B cell (primary cell): ENCODE measurements at regions not wholly inside any gene's neighbourhood (a gene's known extent, or its start where the extent isn't known, plus 50 kb on each side); places are given as distances from the start of the nearest gene placed in this dataset.

ENCODE experiments used
- ATAC-seq: fragments of 200-7000 bp; cut with Tn5 transposase; one replicate; pipeline ENCODE4 v1.10.0; 2021; ENCODE audit warnings: low read depth, mild to moderate bottlenecking, moderate number of reproducible peaks, moderate library complexity
- CTCF ChIA-PET: fragments of 350-600 bp; sonication (Branson Sonifier 250); formaldehyde crosslinking; loops from one replicate; lab custom pipeline; 2021; ENCODE audit warnings: antibody characterized with exemption, inconsistent platforms; lab: Charles Lee
- POLR2A ChIA-PET: fragments of 350-600 bp; sonication (Branson Sonifier 250); formaldehyde crosslinking; loops from one replicate; lab custom pipeline; 2021; ENCODE audit warnings: antibody characterized with exemption; lab: Charles Lee
- DNase-seq: peaks from one replicate; pipeline ENCODE4 v3.0.0; 2013
- H2AFZ ChIP-seq: 2 replicates; pipeline ENCODE4 v1.6.1; 2012; ENCODE audit warnings: mild to moderate bottlenecking, low read depth, low read length; ENCODE audit not compliant: insufficient read depth, poor library complexity, severe bottlenecking
- H3K27ac ChIP-seq, 2 donors: 1 replicate in 1 of 2; 2 replicates in 1 of 2; pipeline ENCODE4 v1.5.1; 2012 to 2013; ENCODE audit warnings: low read length in 2 of 2, mild to moderate bottlenecking in 2 of 2, moderate library complexity in 1 of 2
- H3K27me3 ChIP-seq, 4 experiments: fragments of 200-600 bp in 1 of 4; sonication (generic) in 1 of 4; replicated peaks in 1 of 4; 1 replicate in 2 of 4; 2 replicates in 2 of 4; pipeline versions ENCODE4 v1.6.1 to v1.7.0; 2013 to 2016; ENCODE audit warnings: low read length in 3 of 4, mild to moderate bottlenecking in 2 of 4, mixed read lengths in 1 of 4, moderate library complexity in 1 of 4; ENCODE audit not compliant: insufficient read depth in 4 of 4, control insufficient read depth in 3 of 4; ENCODE audit errors: control extremely low read depth in 1 of 4
- H3K36me3 ChIP-seq, 2 experiments: replicated peaks in 1 of 2; 1 replicate in 1 of 2; 2 replicates in 1 of 2; pipeline versions ENCODE4 v1.6.1 to v1.7.1; 2013; ENCODE audit warnings: low read length in 1 of 2; ENCODE audit not compliant: insufficient read depth in 2 of 2, control insufficient read depth in 1 of 2; ENCODE audit errors: control extremely low read depth in 1 of 2, extremely low read depth in 1 of 2
- H3K4me1 ChIP-seq, 2 donors: fragments of 200-600 bp in 1 of 2; sonication (generic) in 1 of 2; 1 replicate in 1 of 2; 2 replicates in 1 of 2; pipeline versions ENCODE4 v1.5.1 to v1.6.1; 2013 to 2017; ENCODE audit warnings: low read length in 2 of 2; ENCODE audit not compliant: control insufficient read depth in 2 of 2, insufficient read depth in 2 of 2
- H3K4me2 ChIP-seq: replicated peaks from 2 replicates; pipeline ENCODE3; 2012; ENCODE audit warnings: mild to moderate bottlenecking, low read depth, low read length; ENCODE audit not compliant: poor library complexity, severe bottlenecking
- H3K4me3 ChIP-seq, 5 experiments: fragments of 200-600 bp in 1 of 5; sonication (generic) in 1 of 5; 1 replicate in 3 of 5; 2 replicates in 2 of 5; pipeline versions ENCODE4 v1.5.1 to v1.7.0; 2011 to 2016; ENCODE audit warnings: low read length in 4 of 5, mild to moderate bottlenecking in 4 of 5, low read depth in 2 of 5, control low read depth in 1 of 5, moderate library complexity in 1 of 5; ENCODE audit not compliant: insufficient read depth in 1 of 5; ENCODE audit errors: control extremely low read depth in 1 of 5, extremely low read depth in 1 of 5
- H3K79me2 ChIP-seq: fragments of 200-600 bp; sonication (generic); one replicate; pipeline ENCODE4 v1.6.0; 2016; ENCODE audit warnings: low read length; ENCODE audit not compliant: control insufficient read depth, insufficient read depth
- H3K9ac ChIP-seq: fragments of 200-600 bp; sonication (generic); 2 replicates; pipeline ENCODE4 v1.6.1; 2017; ENCODE audit warnings: mild to moderate bottlenecking, low read length, moderate library complexity
- H3K9me3 ChIP-seq, 3 donors: one replicate each; pipeline versions ENCODE4 v1.6.1 to v1.7.1; 2013; ENCODE audit warnings: low read length in 2 of 3; ENCODE audit not compliant: control insufficient read depth in 2 of 3, insufficient read depth in 1 of 3; ENCODE audit errors: control extremely low read depth in 1 of 3
- H4K20me1 ChIP-seq: 2 replicates; pipeline ENCODE4 v1.6.0; 2012; ENCODE audit warnings: mild to moderate bottlenecking, low read length; ENCODE audit not compliant: insufficient read depth, control insufficient read depth, poor library complexity, severe bottlenecking
- H3K27ac Mint-ChIP-seq: one replicate; pipeline ENCODE4 v1.8.0; 2021; ENCODE audit warnings: mixed read lengths
- H3K27me3 Mint-ChIP-seq: one replicate; pipeline ENCODE4 v1.8.0; 2021; ENCODE audit warnings: mixed read lengths
- H3K4me1 Mint-ChIP-seq: one replicate; pipeline ENCODE4 v1.8.0; 2021; ENCODE audit warnings: mixed read lengths
- H3K4me3 Mint-ChIP-seq: one replicate; pipeline ENCODE4 v1.8.0; 2021; ENCODE audit warnings: mixed read lengths
- H3K9me3 Mint-ChIP-seq: one replicate; pipeline ENCODE4 v1.8.0; 2022; ENCODE audit warnings: mixed read lengths; ENCODE audit not compliant: insufficient read depth
- EZH2 ChIP-seq: IDR thresholded peaks from 2 replicates; pipeline ENCODE4 v1.6.1; 2012; ENCODE audit warnings: borderline replicate concordance, low read depth, mild to moderate bottlenecking, moderate library complexity, low read length; ENCODE audit not compliant: insufficient read depth, poor library complexity, severe bottlenecking
- WGBS: methylation state at CpG from one replicate; pipeline ENCODE4 v1.1.5; 2013; ENCODE audit warnings: missing lambda C conversion rate; ENCODE audit not compliant: insufficient coverage; 5-methylcytosine and 5-hydroxymethylcytosine counted together
- intact Hi-C: fragments of 100-400 bp; cut with micrococcal nuclease; formaldehyde crosslinking; loops from one replicate; pipeline ENCODE4 v1.10.0; 2022
- TF ChIP-seq, protein P1 (sequence below): fragments of 200-600 bp; IDR thresholded peaks from one replicate; pipeline ENCODE4 v1.8.0; 2022; ENCODE audit warnings: antibody characterized with exemption, mild to moderate bottlenecking

DNA sequence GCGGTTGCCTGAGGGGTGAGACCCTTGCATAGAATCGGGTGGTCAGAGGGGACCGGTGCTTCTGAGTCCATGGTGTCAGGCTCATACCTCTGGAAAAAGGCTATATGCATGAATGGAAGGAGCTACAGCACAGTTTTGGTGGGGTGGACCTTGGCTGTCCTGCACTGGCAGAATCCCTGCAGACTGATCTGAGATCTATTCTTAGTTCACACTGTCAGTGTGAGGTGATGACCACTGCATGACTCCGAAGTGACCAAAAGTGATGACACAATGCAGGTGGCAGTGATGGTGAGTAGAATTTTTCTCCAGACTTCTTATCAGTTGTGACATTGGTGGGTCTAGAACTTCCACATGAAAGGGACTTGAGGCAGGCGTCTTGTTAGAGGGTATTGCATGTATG lies 105.2 kb upstream of the SLC28A3 start:
- 98% methylated on average over 5 of the region's 5 CpGs for WGBS
- Histone ChIP-seq H3K9ac (no peak overlapping the region), H2AFZ (no peak overlapping the region), H3K79me2 (no peaks in the 10 kb centered on the region), H3K4me1 (no peaks in the 10 kb centered on the region), H4K20me1 (no peaks in the 10 kb centered on the region), H3K4me2 (no peak overlapping the region), H3K4me3 (no peak overlapping the region), H3K27ac (no peak overlapping the region), H3K27me3 (peaks cover 0 to 3% (median 0%) of the 10 kb centered on the region in 4 experiments), H3K36me3 (no peaks in the 10 kb centered on the region), H3K9me3 (no peaks in the 10 kb centered on the region)
- Mint-ChIP-seq H3K9me3 (no peaks in the 10 kb centered on the region), H3K27ac (no peak overlapping the region), H3K4me3 (no peak overlapping the region), H3K4me1 (no peaks in the 10 kb centered on the region), H3K27me3 (peaks cover 9% of the 10 kb centered on the region)
- CTCF ChIA-PET: no interaction called here
- ATAC-seq (no peak), DNase-seq (no peak)
- intact Hi-C loops: no loop called here
- no peak for TF ChIP-seq EZH2
- TF ChIP-seq, protein P1, sequence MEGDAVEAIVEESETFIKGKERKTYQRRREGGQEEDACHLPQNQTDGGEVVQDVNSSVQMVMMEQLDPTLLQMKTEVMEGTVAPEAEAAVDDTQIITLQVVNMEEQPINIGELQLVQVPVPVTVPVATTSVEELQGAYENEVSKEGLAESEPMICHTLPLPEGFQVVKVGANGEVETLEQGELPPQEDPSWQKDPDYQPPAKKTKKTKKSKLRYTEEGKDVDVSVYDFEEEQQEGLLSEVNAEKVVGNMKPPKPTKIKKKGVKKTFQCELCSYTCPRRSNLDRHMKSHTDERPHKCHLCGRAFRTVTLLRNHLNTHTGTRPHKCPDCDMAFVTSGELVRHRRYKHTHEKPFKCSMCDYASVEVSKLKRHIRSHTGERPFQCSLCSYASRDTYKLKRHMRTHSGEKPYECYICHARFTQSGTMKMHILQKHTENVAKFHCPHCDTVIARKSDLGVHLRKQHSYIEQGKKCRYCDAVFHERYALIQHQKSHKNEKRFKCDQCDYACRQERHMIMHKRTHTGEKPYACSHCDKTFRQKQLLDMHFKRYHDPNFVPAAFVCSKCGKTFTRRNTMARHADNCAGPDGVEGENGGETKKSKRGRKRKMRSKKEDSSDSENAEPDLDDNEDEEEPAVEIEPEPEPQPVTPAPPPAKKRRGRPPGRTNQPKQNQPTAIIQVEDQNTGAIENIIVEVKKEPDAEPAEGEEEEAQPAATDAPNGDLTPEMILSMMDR: no peak
- POLR2A ChIA-PET: no interaction called here

DNA sequence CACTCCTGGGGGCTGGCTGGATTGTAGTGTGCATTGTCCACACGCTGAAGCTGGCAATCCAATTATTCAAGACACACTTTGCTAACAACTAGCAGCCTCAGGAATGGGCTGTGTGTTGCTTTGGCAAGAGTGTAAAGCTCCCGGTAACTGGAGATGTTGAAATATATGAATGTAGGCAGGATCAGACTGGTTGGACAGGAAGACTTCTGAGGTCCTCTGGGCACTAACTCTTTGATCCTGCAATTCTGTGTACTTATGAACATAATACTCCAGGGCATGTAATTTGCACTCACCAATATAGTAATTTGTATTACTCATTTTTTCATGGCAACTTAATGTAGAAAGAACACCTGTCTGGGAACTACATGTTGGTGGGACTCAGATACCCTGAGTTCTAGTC lies 106.7 kb upstream of the SLC28A3 start:
- Histone ChIP-seq H4K20me1 (no peaks in the 10 kb centered on the region), H3K79me2 (no peaks in the 10 kb centered on the region)
- POLR2A ChIA-PET: no interaction called here

More for the DNA sequence above, 106.7 kb upstream of the SLC28A3 start:
- CTCF ChIA-PET: no interaction called here
- no peak for DNase-seq
- H3K4me1 Mint-ChIP-seq: no peaks in the 10 kb centered on the region
- H3K27ac Mint-ChIP-seq: no peak overlapping the region
- Histone ChIP-seq H3K27me3 (peaks cover 0 to 3% (median 0%) of the 10 kb centered on the region in 4 experiments), H3K4me2 (no peak overlapping the region), H2AFZ (no peak overlapping the region), H3K27ac (no peak overlapping the region), H3K36me3 (no peaks in the 10 kb centered on the region), H3K9me3 (no peaks in the 10 kb centered on the region), H3K4me1 (no peaks in the 10 kb centered on the region), H3K4me3 (no peak overlapping the region), H3K9ac (no peak overlapping the region)
- H3K4me3 Mint-ChIP-seq: no peak overlapping the region
- TF ChIP-seq, protein P1: no peak
- no peak for TF ChIP-seq EZH2
- H3K9me3 Mint-ChIP-seq: no peaks in the 10 kb centered on the region
- WGBS: no CpG with 5 or more reads among the region's 2 CpGs
- peaks cover 9% of the 10 kb centered on the region for H3K27me3 Mint-ChIP-seq
- ATAC-seq: no peak
- intact Hi-C loops: no loop called here
